GM12878 (cell line): ENCODE measurements at regions not wholly inside any gene's neighbourhood (a gene's known extent, or its start where the extent isn't known, plus 50 kb on each side); places are given as distances from the start of the nearest gene placed in this dataset.

ENCODE experiments used
- ATAC-seq: fragments of 200-7000 bp; cut with Tn5 transposase; 3 replicates; pipeline ENCODE4 v1.9.1; 2020; ENCODE audit warnings: mild to moderate bottlenecking, moderate library complexity
- BruUV-seq: library from RNA; stranded (reverse); fragments of 400-500 nt; replicated peaks from 2 replicates; lab custom pipeline; 2021; lab: Mats Ljungman, UMichigan
- CTCF ChIA-PET: fragments of 300-600 bp; sonication (Branson Sonifier 250); formaldehyde crosslinking; extraction: SDS; loops from one replicate; lab custom pipeline; 2021; ENCODE audit warnings: inconsistent platforms; lab: Yijun Ruan, JAX
- POLR2A ChIA-PET: fragments of 350-600 bp; formaldehyde crosslinking; extraction: SDS; loops from one replicate; lab custom pipeline; 2021; ENCODE audit warnings: inconsistent platforms; lab: Charles Lee
- RAD21 ChIA-PET: fragments of 300-600 bp; sonication (Branson Sonifier 250); formaldehyde crosslinking; loops from one replicate; lab custom pipeline; 2023; ENCODE audit warnings: antibody characterized with exemption; ENCODE audit not compliant: unreplicated experiment; lab: Charles Lee
- SMC1A ChIA-PET: fragments of 300-600 bp; sonication (Branson Sonifier 250); formaldehyde crosslinking; loops from one replicate; lab custom pipeline; 2023; ENCODE audit not compliant: unreplicated experiment, uncharacterized antibody; lab: Charles Lee
- DNase-seq: peaks from one replicate; pipeline ENCODE4 v3.0.0-alpha.2; 2011; ENCODE audit warnings: low read depth, low spot score
- FAIRE-seq: peaks from 3 replicates; lab custom pipeline; 2011; peaks lifted over from hg19 to GRCh38; lab: Jason Lieb, UNC
- H2AFZ ChIP-seq: 2 replicates; pipeline ENCODE4 v1.6.0; 2011; ENCODE audit warnings: low read depth, low read length, control low read depth; ENCODE audit not compliant: control insufficient read depth
- H3K27ac ChIP-seq: 2 replicates; pipeline ENCODE4 v1.5.1; 2011; ENCODE audit warnings: control low read depth; ENCODE audit not compliant: control insufficient read depth, insufficient read depth
- H3K27me3 ChIP-seq, 2 experiments: replicated peaks in 1 of 2; 2 replicates each; pipeline versions ENCODE4 v1.6.0 to v1.6.1; 2011; ENCODE audit warnings: low read length in 1 of 2; ENCODE audit not compliant: control insufficient read depth in 2 of 2, insufficient read depth in 2 of 2
- H3K36me3 ChIP-seq, 2 experiments: 2 replicates each; pipeline ENCODE4 v1.5.1; 2011; ENCODE audit warnings: low read length in 1 of 2; ENCODE audit not compliant: control insufficient read depth in 2 of 2, insufficient read depth in 2 of 2
- H3K4me1 ChIP-seq: 2 replicates; pipeline ENCODE4 v1.6.1; 2011; ENCODE audit warnings: mild to moderate bottlenecking, low read length, moderate library complexity, mixed read lengths; ENCODE audit not compliant: control insufficient read depth, insufficient read depth
- H3K4me2 ChIP-seq: 2 replicates; pipeline ENCODE4 v1.6.0; 2011; ENCODE audit warnings: control low read depth; ENCODE audit not compliant: control insufficient read depth, insufficient read depth
- H3K4me3 ChIP-seq: fragments of 200-600 bp; sonication (generic); 2 replicates; pipeline ENCODE4 v1.5.1; 2016
- H3K79me2 ChIP-seq: 2 replicates; pipeline ENCODE4 v1.6.0; 2011; ENCODE audit warnings: low read length; ENCODE audit not compliant: control insufficient read depth, insufficient read depth
- H3K9ac ChIP-seq: 2 replicates; pipeline ENCODE4 v1.8.0; 2011; ENCODE audit warnings: low read length, control low read depth, mixed read lengths; ENCODE audit not compliant: control insufficient read depth, insufficient read depth
- H3K9me3 ChIP-seq: replicated peaks from 3 replicates; pipeline ENCODE4 v1.5.1; 2011; ENCODE audit warnings: mild to moderate bottlenecking, low read length; ENCODE audit not compliant: control insufficient read depth, insufficient read depth
- H4K20me1 ChIP-seq: 2 replicates; pipeline ENCODE4 v1.6.0; 2011; ENCODE audit not compliant: control insufficient read depth, insufficient read depth
- BHLHE40 ChIP-seq, 2 experiments: fragments of 450-650 bp in 1 of 2; IDR thresholded peaks; 2 replicates each; pipeline ENCODE4 v1.6.1; 2011 to 2017; ENCODE audit warnings: low read depth in 2 of 2, borderline replicate concordance in 1 of 2, improper control_type of control experiment in 1 of 2, low read length in 1 of 2, mild to moderate bottlenecking in 1 of 2
- CUX1 ChIP-seq: IDR thresholded peaks from 2 replicates; pipeline ENCODE4 v1.6.1; 2012; ENCODE audit warnings: improper control_type of control experiment, low read depth, low read length; ENCODE audit not compliant: insufficient replicate concordance
- HDAC2 ChIP-seq: fragments of 200-600 bp; sonication (generic); IDR thresholded peaks from 2 replicates; pipeline ENCODE4 v1.6.1; 2017
- IRF4 ChIP-seq: IDR thresholded peaks from 2 replicates; pipeline ENCODE4 v1.6.1; 2011; ENCODE audit warnings: low read depth, low read length
- NFXL1 ChIP-seq: fragments of 450-650 bp; IDR thresholded peaks from 2 replicates; pipeline ENCODE4 v1.6.1; 2017; ENCODE audit warnings: antibody characterized with exemption, mild to moderate bottlenecking, borderline replicate concordance
- PKNOX1 ChIP-seq: fragments of 450-650 bp; IDR thresholded peaks from 2 replicates; pipeline ENCODE4 v1.6.1; 2016; ENCODE audit warnings: mild to moderate bottlenecking
- POLR2AphosphoS2 ChIP-seq: IDR thresholded peaks from 2 replicates; pipeline ENCODE4 v1.6.1; 2011; ENCODE audit warnings: low read depth, mild to moderate bottlenecking, low read length, improper control_type of control experiment, moderate library complexity
- WGBS: methylation state at CpG from one replicate; pipeline ENCODE4 v1.1.6; 2016; ENCODE audit warnings: low lambda C conversion rate; ENCODE audit not compliant: insufficient replicate concordance, insufficient coverage; ENCODE audit errors: missing lambda C conversion rate; 5-methylcytosine and 5-hydroxymethylcytosine counted together
- in situ Hi-C: fragments of 300-500 bp; cut with MboI; formaldehyde crosslinking; loops from 9 replicates; pipeline ENCODE4 v1.14.3; 2018; ENCODE audit warnings: mixed read lengths
- intact Hi-C: fragments of 100-400 bp; cut with micrococcal nuclease; formaldehyde crosslinking; loops from one replicate; pipeline ENCODE4 v1.14.2; 2022; ENCODE audit not compliant: unreplicated experiment

GRCh38 chr7:43015301-43015700 is 83.1 kb downstream of the MRPL32 start:
- RAD21 ChIA-PET: no interaction called here
- Histone ChIP-seq H3K27ac (no peak overlapping the region), H3K4me2 (no peak overlapping the region), H2AFZ (no peak overlapping the region), H3K36me3 (no peaks in the 10 kb centered on the region), H3K4me1 (no peaks in the 10 kb centered on the region), H3K9ac (no peak overlapping the region), H3K4me3 (no peak overlapping the region), H3K9me3 (no peaks in the 10 kb centered on the region), H4K20me1 (no peaks in the 10 kb centered on the region), H3K27me3 (no peaks in the 10 kb centered on the region; a peak in 1 of 4 replicates), H3K79me2 (no peaks in the 10 kb centered on the region)
- in situ Hi-C loops: no loop called here
- 70% methylated on average over 4 of the region's 4 CpGs for WGBS
- intact Hi-C loops: no loop called here
- no TSS peak for BruUV-seq
- POLR2A ChIA-PET: no interaction called here
- ATAC-seq (no peak), FAIRE-seq (no peak), DNase-seq (no peak)
- SMC1A ChIA-PET: interaction anchor here (0.7 kb wide), 1 partner anchor 24 kb away, joined by 3 read pairs; no protein-coding TSS in a partner anchor
- no peak for TF ChIP-seq IRF4
- CTCF ChIA-PET: no interaction called here

DNA sequence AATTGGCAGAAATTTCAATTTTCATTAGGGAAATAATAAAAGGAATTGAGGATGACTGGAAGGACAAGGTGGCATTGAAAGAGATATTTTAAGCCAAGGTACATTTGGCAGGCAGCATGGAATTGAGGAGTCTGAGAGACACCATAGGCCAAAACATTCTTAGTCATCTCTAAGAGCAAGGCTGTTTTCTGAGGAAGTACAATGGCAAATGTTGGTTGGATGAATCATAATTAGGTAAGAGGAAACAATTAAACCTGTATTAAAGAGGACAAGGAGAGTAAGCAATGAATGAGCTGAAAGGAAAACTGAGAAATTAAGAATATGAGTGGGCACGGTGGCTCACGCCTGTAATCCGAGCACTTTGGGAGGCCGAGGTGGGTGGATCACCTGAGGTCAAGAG is 86.3 kb downstream of the MRPL32 start:
- Histone ChIP-seq H3K4me2 (no peak overlapping the region), H3K27ac (no peak overlapping the region), H3K9ac (no peak overlapping the region), H2AFZ (no peak overlapping the region), H3K4me3 (no peak overlapping the region), H3K36me3 (no peaks in the 10 kb centered on the region), H3K4me1 (no peaks in the 10 kb centered on the region), H4K20me1 (no peaks in the 10 kb centered on the region), H3K9me3 (no peaks in the 10 kb centered on the region), H3K27me3 (no peaks in the 10 kb centered on the region; a peak in 1 of 4 replicates), H3K79me2 (no peaks in the 10 kb centered on the region)
- no peak for ATAC-seq
- ChIA-PET CTCF (no interaction called here), POLR2A (no interaction called here), RAD21 (no interaction called here), SMC1A (no interaction called here)
- intact Hi-C loops: no loop called here
- WGBS: 54% methylated on average over 4 of the region's 4 CpGs
- in situ Hi-C loops: no loop called here
- no peak for DNase-seq
- FAIRE-seq: no peak
- no TSS peak for BruUV-seq
- no peak for TF ChIP-seq POLR2AphosphoS2
- TF ChIP-seq PKNOX1: no peak
- TF ChIP-seq NFXL1: no peak
- no peak for TF ChIP-seq BHLHE40 (IDR thresholded peaks at IDR 0.05; ENCODE audit: borderline replicate concordance in 1 of 2, low read depth in 2 of 2, low read length in 1 of 2)
- TF ChIP-seq HDAC2: no peak
- no peak for TF ChIP-seq CUX1
